GM21381 (cell line): ENCODE measurements at regions not wholly inside any gene's neighbourhood (a gene's known extent, or its start where the extent isn't known, plus 50 kb on each side); places are given as distances from the start of the nearest gene placed in this dataset.
A peak's percentile ranks its signal among the peaks of the same experiment; 100 is the strongest.

Experiments
- ATAC-seq: cut with Tn5 transposase; IDR thresholded peaks from one replicate; pipeline ENCODE4 v1.9.1; 2021; ENCODE audit warnings: mild to moderate bottlenecking, moderate library complexity; ENCODE audit not compliant: unreplicated experiment

DNA sequence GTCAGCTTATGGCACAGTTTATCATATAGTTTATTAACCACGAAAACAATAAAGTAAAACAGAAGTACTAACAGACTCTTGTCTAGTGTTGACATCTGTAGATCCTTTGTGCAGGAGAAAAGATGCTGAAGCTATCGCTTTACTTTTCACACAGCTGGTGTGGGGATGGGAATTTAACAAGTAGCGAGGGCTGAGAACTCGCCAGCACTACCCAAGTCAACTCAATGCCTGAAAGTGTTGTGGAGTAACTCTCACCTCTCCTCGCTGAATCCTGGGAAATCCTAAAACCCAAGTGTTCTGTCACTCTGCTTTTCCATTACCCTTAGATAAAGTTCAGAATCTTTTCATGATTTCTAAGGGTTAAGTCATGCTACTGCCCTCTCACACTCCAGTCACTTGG is 264.2 kb downstream of the BMP4 start:
- ATAC-seq: no peak

DNA sequence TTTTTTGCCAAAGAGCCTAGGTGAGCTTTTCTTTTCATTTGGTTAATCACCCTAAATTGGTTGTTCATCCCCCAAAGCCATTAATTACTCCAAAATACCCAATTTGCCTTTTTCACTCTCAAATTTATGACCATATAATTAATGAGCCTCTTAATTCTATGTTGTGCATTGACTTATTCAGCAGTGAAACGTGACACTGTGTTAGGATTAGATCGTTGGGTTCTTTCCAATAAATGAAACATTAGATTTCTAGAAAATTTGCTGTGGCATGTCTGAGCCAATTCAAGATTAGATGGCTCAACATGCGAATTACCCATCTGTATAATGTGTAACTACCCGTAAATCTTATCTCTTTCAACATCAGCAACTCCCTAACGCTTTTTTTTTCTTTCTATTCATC is 273.4 kb downstream of the BMP4 start:
- ATAC-seq: no peak

DNA sequence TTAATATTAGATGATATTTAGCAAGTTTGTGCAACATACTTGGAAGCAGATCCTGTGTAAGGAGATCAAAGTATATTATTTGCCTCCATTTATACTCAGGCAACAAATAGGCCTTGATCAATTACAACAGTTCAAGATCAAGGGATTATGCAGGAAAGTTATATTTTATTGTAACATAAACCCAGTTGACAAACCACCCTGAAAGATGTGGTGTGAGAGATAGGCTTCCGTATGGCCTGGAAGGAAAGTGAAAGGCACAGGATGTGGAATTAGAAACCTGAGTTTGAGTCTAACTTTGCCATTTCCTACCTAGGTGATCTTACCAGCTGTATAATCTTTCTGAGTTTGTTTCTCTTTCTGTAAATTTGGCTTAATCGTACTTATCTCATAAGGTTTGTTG is 284.1 kb downstream of the BMP4 start:
- ATAC-seq: no peak

DNA sequence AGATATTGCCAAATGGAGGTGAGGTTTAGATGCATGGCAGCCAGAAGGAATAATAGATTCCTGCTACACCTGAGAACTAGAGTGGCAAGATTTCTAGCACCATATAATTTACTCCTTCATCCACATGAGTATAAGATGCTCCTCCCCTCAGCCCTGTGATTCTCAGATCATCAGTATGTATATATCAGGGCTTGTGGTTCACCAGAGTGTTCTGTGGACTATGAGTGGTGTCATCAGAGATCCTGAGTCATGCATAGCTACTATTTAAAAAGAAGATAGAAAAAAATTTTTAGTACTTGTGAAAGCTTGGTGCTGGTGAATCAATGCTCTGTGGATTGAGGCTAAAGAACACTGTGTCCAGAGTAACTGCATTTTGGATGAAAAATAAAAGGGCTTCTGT is 285.9 kb downstream of the BMP4 start:
- no peak for ATAC-seq

DNA sequence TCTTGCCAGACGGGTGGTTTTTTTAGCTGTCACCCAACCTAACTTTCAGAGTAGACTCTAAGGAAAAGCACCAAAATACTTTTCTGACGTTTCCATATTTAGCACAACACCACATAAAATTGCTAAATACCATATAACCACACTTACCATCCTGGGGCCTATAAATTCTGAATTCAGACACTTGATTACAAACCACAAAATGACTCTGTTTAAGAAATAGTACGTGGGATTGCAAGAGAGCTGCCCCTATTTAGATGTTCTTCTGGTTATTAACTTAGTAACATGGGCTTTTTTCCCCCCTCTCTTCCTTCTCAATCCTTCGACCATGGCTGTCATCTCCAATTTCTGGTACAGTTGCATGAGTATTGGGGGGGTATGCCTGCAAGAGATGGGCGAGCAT is 287.7 kb downstream of the BMP4 start:
- no peak for ATAC-seq

DNA sequence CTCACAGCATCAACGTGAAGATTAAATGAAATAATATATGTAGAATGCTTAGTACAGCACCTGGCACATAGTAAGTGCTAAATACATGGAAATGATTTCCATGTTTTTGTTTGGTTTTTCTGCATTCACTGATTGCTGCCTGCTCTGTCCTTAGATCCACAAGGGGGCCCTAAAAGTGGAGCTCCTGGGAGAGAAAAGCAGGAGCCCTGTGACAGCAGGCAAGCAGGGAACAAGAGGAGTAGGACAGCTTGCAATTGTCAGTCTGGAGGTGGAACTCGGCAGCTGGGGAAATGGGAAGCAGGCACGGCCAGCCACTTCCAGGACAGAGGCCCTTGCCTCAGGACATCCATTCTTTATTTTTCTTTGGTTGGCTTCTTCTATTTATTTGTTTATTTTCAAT is 292.9 kb downstream of the BMP4 start:
- ATAC-seq: no peak

DNA sequence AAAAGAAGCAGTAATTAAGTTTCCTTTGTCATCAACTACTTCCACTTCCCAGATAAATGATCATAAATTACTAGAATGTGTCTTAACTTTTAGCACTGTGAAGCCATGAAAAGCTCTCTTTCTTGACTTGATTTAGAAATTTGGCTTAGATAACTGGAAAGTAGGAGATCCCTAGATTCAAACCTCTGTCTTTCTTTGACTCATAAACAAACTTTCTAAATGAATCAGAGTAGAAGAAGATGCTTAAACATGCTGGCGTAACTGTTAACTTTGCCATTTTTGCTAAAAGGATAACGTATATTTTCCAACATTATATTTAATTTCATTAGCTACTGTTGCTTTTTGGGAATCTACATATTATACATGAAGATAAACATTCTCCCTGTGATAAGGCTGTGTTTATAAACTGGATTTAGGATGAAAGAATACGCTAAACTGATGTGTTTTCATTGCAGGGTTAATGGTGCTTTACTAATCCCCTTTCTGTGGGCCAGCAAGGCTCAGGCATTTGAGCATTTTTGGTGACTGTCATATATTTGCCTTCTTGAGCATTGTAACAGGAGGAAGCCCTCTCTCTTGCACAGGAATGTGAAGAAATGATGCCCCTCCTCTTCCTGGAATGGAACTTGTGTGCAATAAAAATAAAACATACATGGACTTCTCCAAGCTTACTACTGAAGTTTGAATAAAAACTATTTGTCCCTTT is 301.4 kb downstream of the BMP4 start:
- ATAC-seq: peak; percentile 58

DNA sequence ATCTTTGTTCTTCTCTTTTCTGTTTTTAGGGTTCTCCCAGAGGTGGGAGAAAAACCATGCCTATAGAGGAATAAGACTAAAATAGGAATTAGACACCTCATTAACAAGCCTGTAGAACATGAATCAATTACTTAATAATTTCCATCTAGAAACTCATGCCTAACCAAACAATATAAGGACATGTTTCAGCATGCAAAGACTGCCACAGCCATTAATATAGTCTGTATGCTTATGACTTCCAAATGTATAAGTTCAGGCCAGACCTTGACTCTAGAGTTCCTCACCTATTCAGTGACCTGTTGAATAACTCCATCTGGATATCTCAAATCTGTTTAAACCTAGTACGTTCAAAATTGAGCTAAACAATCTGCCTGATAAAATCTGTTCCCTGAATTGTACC is 304.6 kb downstream of the BMP4 start:
- no peak for ATAC-seq

DNA sequence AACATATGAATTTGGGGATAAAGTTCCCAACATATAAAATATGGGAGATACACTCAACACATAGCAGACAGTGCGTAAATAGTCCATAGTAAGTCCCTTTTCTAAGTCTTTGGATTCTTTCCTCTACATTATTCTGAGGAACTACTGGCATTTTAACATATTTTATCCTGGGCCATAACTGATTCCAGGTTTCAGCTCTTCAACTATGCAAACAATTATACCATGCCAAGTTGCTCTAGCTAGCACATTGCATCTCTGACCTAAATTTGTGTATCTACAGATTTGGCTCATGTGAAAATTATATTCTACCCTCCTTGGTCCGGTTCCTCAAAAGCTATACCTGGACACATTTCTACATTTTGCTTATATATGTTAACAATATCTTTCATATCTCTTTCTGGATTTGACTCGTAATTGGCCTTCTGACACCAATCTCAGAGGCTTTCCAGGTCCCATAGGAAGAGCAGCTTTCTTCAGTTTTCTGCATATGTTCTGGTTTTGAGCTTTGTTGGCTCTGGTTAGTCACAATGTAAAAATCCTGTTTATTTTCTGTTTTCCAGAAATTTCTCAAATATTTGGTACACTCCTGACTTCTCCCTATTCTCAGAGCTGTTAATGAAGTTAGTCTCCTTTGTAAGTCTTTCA is 305.4 kb downstream of the BMP4 start:
- no peak for ATAC-seq

DNA sequence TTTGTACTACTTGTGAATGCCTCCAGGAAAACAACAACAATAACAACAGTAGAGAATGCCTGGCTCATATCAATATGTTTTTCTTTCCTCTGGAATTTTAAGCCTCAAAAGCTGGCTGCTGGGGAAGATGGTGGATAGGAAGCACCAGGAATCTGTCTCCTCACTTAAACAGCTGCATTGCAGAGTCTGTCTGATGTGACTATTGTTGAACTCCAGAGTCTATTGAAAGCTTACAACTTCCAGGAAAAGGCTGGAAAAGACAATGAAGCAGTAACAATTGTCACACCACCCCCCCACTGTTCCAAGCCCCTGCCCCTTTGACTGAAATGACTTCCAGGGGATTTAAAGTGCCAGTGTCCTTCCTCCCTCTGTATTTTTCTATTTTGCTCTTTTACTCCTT is 309.7 kb downstream of the BMP4 start:
- ATAC-seq: no peak

DNA sequence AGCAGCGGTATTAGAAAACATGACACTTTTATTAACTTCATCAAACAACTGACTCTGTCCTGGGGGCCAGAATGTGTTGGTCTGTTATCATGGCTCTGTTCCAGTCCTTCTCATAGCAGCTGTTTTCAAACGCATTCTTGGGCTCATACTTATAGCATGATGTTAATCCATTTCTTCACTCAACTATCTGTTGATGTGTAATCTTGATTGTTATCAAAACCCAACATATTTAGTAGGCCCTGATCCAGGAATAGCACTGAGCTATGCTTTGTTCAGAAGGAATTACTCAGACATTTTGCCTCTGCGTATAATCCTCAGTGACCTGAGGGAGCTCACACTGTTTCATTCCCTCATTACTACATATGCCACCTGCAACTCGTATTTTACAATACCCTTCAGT is 315.9 kb downstream of the BMP4 start:
- ATAC-seq: no peak

DNA sequence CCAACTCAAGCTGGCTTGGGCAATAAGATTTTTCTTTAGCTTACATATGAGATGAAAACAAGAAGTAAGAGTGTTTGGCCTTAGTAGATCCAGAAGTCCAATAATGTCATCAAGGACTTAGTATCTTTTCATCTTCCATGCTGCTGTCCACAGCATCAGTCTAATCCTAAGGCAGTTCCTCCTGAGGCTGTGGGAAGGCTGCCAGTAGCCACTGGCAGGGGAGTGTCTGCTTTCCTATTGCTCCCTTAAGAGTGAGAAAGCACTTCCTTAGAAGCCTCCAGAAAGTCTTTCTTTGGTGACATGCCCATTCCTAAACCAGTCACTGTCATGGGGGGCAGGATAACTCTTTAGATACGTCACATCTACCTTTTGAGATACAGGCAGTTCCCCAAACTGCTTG is 317.7 kb downstream of the BMP4 start:
- ATAC-seq: no peak

DNA sequence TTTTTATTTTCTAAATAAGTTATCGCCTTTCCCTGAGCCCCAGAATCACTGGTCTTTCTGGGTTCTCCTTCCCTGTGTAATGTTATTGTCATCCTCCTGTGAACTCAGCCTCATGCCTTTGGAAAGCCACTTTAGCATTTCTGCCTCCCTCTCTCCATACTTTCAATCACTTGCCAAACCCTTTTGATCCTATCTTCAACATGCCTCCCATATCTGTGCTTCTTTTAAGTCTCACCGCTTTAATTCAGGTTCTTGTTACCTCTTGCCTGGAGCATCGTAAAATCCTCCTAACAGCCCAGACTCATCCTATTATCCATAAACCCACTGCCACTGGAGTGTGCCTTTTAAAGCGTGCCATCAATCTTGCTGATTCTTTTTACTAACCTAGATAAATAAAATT is 321.8 kb downstream of the BMP4 start:
- no peak for ATAC-seq

DNA sequence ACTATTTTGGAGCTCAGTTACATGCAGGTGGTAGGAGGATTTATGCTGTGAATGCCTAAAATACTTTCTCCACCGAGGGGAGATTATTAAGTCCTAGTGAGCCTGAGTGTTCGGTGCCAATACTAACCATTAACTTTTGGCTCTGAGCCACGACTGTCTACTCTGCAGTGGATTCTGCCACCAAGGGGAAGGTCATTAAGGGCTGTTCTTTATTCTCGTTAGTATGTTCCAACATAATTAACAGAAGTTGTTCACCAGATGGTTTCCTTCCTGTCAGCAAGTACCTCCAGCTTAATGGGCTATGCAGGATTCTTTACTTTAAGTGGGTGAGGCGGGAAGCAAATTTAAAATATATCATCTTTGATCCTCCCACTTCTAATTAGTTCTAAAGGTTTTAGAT is 326.3 kb downstream of the BMP4 start:
- ATAC-seq: no peak

DNA sequence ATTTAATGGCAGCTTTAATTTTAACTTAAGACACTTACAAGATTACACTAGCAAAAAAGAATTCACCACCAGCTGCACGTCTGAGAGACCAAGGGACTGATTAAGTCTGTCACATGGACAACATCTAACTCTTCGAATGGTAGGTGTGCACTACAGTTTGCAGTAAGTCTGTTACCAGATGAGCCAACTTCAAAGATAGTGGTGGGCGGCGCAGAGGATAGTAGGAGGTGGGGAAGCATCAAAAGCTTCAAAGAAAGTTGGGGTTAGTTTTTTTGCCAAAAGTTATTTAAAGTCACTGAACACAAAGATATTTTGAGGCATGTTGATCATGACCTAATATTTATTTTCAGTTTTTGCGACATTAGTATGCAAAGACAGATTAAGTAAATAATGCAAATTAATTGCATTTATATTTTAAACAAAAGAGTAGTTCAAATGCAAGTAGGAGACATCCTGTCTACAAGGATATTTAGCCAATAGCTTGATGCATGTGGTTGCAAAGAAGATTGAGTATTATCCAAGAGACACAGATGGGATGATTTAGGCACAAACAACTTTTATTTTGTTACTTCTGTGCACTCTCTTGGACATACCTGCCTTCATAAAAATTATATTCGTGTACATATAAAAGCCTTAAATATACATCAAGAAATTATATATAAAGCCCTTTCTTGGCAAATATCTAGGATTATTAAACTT is 327.7 kb downstream of the BMP4 start:
- ATAC-seq: no peak

DNA sequence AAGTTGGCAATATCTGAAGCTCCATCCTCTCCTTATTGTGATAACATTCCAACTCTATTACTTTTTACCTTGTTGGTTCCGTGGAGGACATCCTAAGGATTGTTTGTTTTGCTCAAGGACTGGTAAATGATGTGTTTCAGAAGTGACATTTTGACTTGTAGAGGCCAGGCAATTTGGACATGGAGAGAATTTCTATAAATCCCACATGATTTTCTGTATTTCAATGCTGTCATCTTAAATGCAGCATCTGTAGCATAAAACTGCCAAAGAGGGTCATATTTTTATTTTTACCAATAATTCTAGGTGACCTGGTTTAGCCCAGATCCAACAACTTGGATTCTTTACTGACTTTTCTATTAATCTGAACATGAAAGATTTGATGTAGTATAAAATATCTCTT is 328.4 kb downstream of the BMP4 start:
- no peak for ATAC-seq

DNA sequence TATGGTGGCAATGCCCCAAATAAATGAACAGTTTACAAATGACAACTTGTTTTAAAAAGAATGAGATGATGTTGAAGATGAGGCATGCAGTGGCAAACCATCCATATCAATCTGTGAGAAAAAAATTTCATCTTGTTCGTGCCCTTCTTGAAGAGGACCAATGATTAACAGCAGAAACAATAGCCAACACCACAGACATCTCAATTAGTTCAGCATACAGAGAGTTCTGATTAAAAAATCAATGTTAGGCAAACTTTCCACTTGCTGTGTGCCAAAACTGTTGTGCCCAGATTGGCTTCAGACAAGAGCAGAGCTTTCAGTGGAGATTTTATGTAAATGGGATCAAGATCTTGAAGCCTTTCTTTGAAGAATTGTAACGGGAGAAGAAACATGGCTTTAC is 329.9 kb downstream of the BMP4 start:
- ATAC-seq: no peak

DNA sequence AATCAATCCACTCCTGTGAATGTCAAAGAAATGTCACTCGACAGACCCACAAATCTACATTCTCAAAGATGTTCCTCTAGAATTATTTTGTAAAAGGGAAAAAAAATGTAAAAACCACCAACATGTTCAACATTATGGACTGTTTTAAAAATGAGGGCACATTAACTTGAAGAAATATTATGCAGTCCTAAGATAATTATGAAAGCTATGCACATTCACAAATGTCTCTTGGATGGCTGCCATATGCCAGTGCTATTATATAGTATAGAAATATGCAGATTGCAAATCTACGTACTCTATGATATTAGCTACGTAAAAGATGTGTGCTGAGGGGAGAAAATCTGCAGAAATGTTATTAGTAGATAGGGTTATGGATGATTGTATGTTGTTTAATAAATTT is 334.2 kb downstream of the BMP4 start:
- ATAC-seq: no peak

DNA sequence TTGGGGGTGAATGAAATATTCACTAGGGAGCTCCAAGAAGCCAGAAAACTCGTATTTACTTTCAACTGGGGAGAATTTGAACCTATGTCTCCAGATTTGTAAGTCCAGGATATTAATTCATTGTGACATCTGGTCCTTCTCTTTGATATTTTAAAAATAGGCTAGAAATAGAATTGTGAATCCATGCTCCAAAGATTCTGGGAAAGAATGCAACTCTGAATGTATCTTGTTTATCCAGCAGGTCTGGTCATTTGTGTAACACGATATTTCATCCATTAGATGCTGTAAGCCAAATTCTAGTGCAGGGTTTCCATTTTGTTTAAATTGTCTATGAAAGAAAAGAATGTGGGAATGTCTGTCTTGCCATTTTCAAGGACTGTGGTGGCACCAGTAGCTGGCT is 334.7 kb downstream of the BMP4 start:
- no peak for ATAC-seq

DNA sequence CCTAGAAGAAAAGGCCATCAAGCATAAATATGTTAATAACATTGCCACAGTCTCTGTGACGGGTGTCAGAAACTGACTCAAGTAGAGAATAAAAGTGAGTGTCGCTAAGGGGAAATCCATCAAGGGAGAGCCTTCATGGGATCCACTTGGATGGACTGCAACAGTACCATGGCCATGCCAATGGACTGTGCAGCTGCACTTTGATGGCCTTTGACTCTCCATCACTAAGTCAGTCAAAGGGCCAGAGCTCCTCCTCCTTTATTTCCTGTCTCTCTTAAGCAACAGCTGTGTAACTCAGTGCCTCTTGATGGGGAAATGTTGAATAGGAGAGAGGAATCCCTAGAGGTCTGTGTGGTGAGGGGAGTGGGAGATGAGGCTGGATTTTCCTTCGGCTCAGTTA is 335.2 kb downstream of the BMP4 start:
- ATAC-seq: peak; percentile 44

DNA sequence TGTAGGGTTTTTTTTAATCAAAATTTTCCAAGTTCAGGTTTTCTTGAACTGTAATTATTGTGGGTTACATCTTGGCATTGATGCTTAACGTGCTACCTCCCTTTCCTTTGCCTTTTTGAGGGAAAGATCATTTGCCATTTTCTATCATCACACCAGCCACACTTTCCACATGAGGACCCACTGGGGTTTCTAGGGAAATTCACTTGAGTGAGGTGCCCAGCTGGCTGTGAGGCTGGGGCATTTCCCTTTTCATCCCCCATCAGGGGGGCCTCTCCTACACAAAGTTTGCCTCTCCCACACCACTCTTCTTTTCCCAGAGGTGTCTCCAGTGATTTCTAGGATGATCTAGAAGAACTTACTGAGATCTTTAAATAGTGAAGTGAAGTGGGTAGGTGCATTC is 335.7 kb downstream of the BMP4 start:
- peak; percentile 35 for ATAC-seq

DNA sequence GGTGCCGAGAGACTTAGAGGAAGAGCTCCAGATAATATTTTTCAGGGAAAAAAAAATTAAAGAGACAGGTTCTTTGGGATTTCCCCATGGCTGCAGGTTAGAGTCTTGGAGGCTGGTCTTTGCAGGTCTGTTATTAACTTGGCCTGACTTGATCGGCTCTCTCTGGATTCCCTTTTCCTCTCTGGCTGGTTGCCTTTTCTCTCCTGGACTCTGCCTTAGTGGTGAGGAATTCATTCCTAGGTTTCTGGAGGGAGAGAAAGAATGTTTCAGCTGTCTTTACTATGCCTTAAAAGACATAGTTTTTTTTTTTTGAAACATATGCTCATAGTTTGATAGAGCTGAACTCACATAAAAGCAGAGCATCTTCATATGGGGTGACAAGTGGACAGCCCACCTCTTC is 336.3 kb downstream of the BMP4 start:
- no peak for ATAC-seq
